OCI-LY3 (cell line): ENCODE measurements at regions not wholly inside any gene's neighbourhood (a gene's known extent, or its start where the extent isn't known, plus 50 kb on each side); places are given as distances from the start of the nearest gene placed in this dataset.

ENCODE experiments used
- H2AFZ ChIP-seq: fragments of 200-600, 300-600 bp; shearing (Covaris generic); 2 replicates; pipeline ENCODE4 v1.6.0; 2014; ENCODE audit warnings: antibody characterized with exemption, low read depth, low read length
- H3K27ac ChIP-seq: fragments of 200-600, 300-600 bp; sonication (generic); 2 replicates; pipeline ENCODE4 v1.5.1; 2014; ENCODE audit warnings: mild to moderate bottlenecking, low read length, moderate library complexity, mixed read lengths
- H3K27me3 ChIP-seq: fragments of 200-600, 300-600 bp; sonication (generic); 2 replicates; pipeline ENCODE4 v1.6.1; 2014; ENCODE audit warnings: low read depth, low read length, mixed read lengths
- H3K36me3 ChIP-seq: fragments of 200-600, 300-600 bp; sonication (generic); replicated peaks from 2 replicates; pipeline ENCODE3; 2014; ENCODE audit warnings: low read depth, low read length, mixed read lengths
- H3K4me1 ChIP-seq: fragments of 300-600, 200-600 bp; sonication (generic); 2 replicates; pipeline ENCODE4 v1.6.1; 2014; ENCODE audit warnings: low read length, mixed read lengths
- H3K4me2 ChIP-seq: fragments of 200-600, 300-600 bp; sonication (generic); 2 replicates; pipeline ENCODE4 v1.6.1; 2014; ENCODE audit warnings: low read length, mixed read lengths
- H3K4me3 ChIP-seq: fragments of 300-600, 200-600 bp; sonication (generic); 2 replicates; pipeline ENCODE4 v1.5.1; 2014; ENCODE audit warnings: antibody characterized with exemption, mild to moderate bottlenecking, low read length, moderate library complexity
- H3K79me2 ChIP-seq: fragments of 300-600, 200-600 bp; shearing (Covaris generic); 2 replicates; pipeline ENCODE4 v1.6.1; 2014; ENCODE audit warnings: mild to moderate bottlenecking, low read length, mixed read lengths
- H3K9ac ChIP-seq: fragments of 300-600, 200-600 bp; shearing (Covaris generic); 2 replicates; pipeline ENCODE4 v1.6.0; 2014; ENCODE audit warnings: mild to moderate bottlenecking, low read length, moderate library complexity
- H3K9me3 ChIP-seq: fragments of 200-600, 300-600 bp; shearing (Covaris generic); 2 replicates; pipeline ENCODE4 v1.6.1; 2014; ENCODE audit warnings: low read length, mixed read lengths; ENCODE audit not compliant: insufficient read depth
- H4K20me1 ChIP-seq: fragments of 200-600, 300-600 bp; sonication (generic); 2 replicates; pipeline ENCODE4 v1.6.1; 2016; ENCODE audit warnings: low read length, mixed read lengths; ENCODE audit not compliant: insufficient read depth
- CTCF ChIP-seq: fragments of 200-600, 300-600 bp; sonication (generic); IDR thresholded peaks from 2 replicates; pipeline ENCODE4 v1.5.1; 2014; ENCODE audit warnings: antibody characterized with exemption, low read length, low read depth
- EZH2phosphoT487 ChIP-seq: fragments of 200-600 bp; shearing (Covaris generic); IDR thresholded peaks from 2 replicates; pipeline ENCODE4 v1.6.1; 2018; ENCODE audit warnings: antibody characterized with exemption, mixed run types, low read depth

- H4K20me1 ChIP-seq: no peaks in the 10 kb centered on the region
- H2AFZ ChIP-seq: no peak overlapping the region
- TF ChIP-seq CTCF: no peak
- no peak for TF ChIP-seq EZH2phosphoT487
- H3K4me1 ChIP-seq: no peaks in the 10 kb centered on the region
- H3K36me3 ChIP-seq: no peaks in the 10 kb centered on the region
- no peaks in the 10 kb centered on the region for H3K79me2 ChIP-seq
- H3K9ac ChIP-seq: no peak overlapping the region
- no peak overlapping the region for H3K27ac ChIP-seq
- no peak overlapping the region for H3K4me3 ChIP-seq
- H3K4me2 ChIP-seq: no peak overlapping the region
- H3K27me3 ChIP-seq: no peaks in the 10 kb centered on the region
- no peaks in the 10 kb centered on the region for H3K9me3 ChIP-seq
Observed at GRCh38 chr4:57689693-57690205, 579.6 kb upstream of the IGFBP7 start.

GRCh38 chr4:57682275-57682674 is 572.1 kb upstream of the IGFBP7 start:
- no peaks in the 10 kb centered on the region for H3K9me3 ChIP-seq
- TF ChIP-seq EZH2phosphoT487: no peak
- no peak for TF ChIP-seq CTCF
- no peaks in the 10 kb centered on the region for H3K36me3 ChIP-seq
- H2AFZ ChIP-seq: no peak overlapping the region
- H4K20me1 ChIP-seq: no peaks in the 10 kb centered on the region
- no peaks in the 10 kb centered on the region for H3K27me3 ChIP-seq
- H3K9ac ChIP-seq: no peak overlapping the region
- no peak overlapping the region for H3K27ac ChIP-seq
- no peaks in the 10 kb centered on the region for H3K4me1 ChIP-seq
- no peak overlapping the region for H3K4me3 ChIP-seq
- no peaks in the 10 kb centered on the region for H3K79me2 ChIP-seq
- no peak overlapping the region for H3K4me2 ChIP-seq

DNA sequence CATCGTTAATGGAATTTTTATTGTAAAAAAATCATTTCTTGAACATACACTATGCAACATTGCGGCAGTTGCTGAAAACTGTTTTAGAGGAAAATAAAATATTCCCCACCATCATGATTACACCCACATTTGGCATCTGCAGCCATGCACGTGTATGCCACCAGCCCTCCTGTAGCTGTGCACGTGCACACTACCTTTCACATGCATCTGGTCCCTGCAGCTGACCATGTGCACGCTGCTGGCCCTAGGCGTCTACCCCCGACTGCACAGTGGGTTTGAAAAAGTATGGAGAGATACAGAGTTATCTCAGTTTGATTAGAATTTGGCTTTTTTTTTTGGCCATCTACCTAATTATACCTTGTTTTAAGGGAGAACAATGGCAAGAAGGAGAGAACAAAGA is 569.8 kb upstream of the IGFBP7 start:
- Histone ChIP-seq H2AFZ (no peak overlapping the region), H4K20me1 (no peaks in the 10 kb centered on the region), H3K36me3 (no peaks in the 10 kb centered on the region), H3K27ac (no peak overlapping the region), H3K9ac (no peak overlapping the region), H3K4me2 (no peak overlapping the region), H3K4me1 (no peaks in the 10 kb centered on the region), H3K9me3 (no peaks in the 10 kb centered on the region), H3K4me3 (no peak overlapping the region), H3K27me3 (no peaks in the 10 kb centered on the region), H3K79me2 (no peaks in the 10 kb centered on the region)
- TF ChIP-seq CTCF (no peak), EZH2phosphoT487 (no peak)

GRCh38 chr4:57676394-57676793 is 566.2 kb upstream of the IGFBP7 start:
- no peak overlapping the region for H3K4me2 ChIP-seq
- TF ChIP-seq CTCF (no peak), EZH2phosphoT487 (no peak)
- no peak overlapping the region for H3K9ac ChIP-seq
- no peaks in the 10 kb centered on the region for H3K27me3 ChIP-seq
- no peaks in the 10 kb centered on the region for H3K4me1 ChIP-seq
- H2AFZ ChIP-seq: no peak overlapping the region
- H3K9me3 ChIP-seq: no peaks in the 10 kb centered on the region
- H3K27ac ChIP-seq: no peak overlapping the region
- H4K20me1 ChIP-seq: no peaks in the 10 kb centered on the region
- H3K4me3 ChIP-seq: no peak overlapping the region
- no peaks in the 10 kb centered on the region for H3K36me3 ChIP-seq
- H3K79me2 ChIP-seq: no peaks in the 10 kb centered on the region
